ENCODE measurements at regions not wholly inside any gene's neighbourhood (a gene's known extent, or its start where the extent isn't known, plus 50 kb on each side); places are given as distances from the start of the nearest gene placed in this dataset.

- TF ChIP-seq CTCF (IDR thresholded peaks at IDR 0.05; ENCODE audit: low read depth, low read length), result no peak
- H3K9me3 ChIP-seq (ENCODE audit: low read depth), result no peaks in the 10 kb centered on the region
- no peaks in the 10 kb centered on the region for H3K4me1 ChIP-seq (ENCODE audit: low read depth)
- no peaks in the 10 kb centered on the region for H3K27me3 ChIP-seq
- no peak overlapping the region for H3K27ac ChIP-seq
- DNase-seq (ENCODE audit: low read depth in 1 of 2, low spot score in 1 of 2), result no peak
- H3K36me3 ChIP-seq, result no peaks in the 10 kb centered on the region
- H3K4me3 ChIP-seq, result no peak overlapping the region
These were observed 209.0 kb upstream of the RPS23 start for GRCh38 chr5:82487131-82487530.

- DNase-seq (ENCODE audit: low read depth in 1 of 2, low spot score in 1 of 2), result peak in 1 of 2 donors; percentile 34
- Histone ChIP-seq H3K4me1 (ENCODE audit: low read depth) (peaks cover 11% of the 10 kb centered on the region), H3K9me3 (ENCODE audit: low read depth) (no peaks in the 10 kb centered on the region), H3K4me3 (no peak overlapping the region), H3K27me3 (no peaks in the 10 kb centered on the region), H3K27ac (peak overlapping the region; percentile 39), H3K36me3 (no peaks in the 10 kb centered on the region)
- no peak for TF ChIP-seq CTCF (IDR thresholded peaks at IDR 0.05; ENCODE audit: low read depth, low read length)
These were observed 202.2 kb upstream of the RPS23 start for GRCh38 chr5:82480331-82480730.

GRCh38 chr5:82476155-82476554, 198.0 kb upstream of the RPS23 start:
- no peak for DNase-seq (ENCODE audit: low read depth in 1 of 2, low spot score in 1 of 2)
- Histone ChIP-seq H3K27ac (no peak overlapping the region), H3K4me3 (no peak overlapping the region), H3K36me3 (no peaks in the 10 kb centered on the region), H3K27me3 (no peaks in the 10 kb centered on the region), H3K4me1 (ENCODE audit: low read depth) (peaks cover 11% of the 10 kb centered on the region), H3K9me3 (ENCODE audit: low read depth) (no peaks in the 10 kb centered on the region)
- no peak for TF ChIP-seq CTCF (IDR thresholded peaks at IDR 0.05; ENCODE audit: low read depth, low read length)

GRCh38 chr5:82473262-82473661, 195.1 kb upstream of the RPS23 start:
- no peaks in the 10 kb centered on the region for H3K9me3 ChIP-seq (ENCODE audit: low read depth)
- H3K27me3 ChIP-seq, result no peaks in the 10 kb centered on the region
- H3K36me3 ChIP-seq, result no peaks in the 10 kb centered on the region
- H3K27ac ChIP-seq, result no peak overlapping the region
- peaks cover 12% of the 10 kb centered on the region for H3K4me1 ChIP-seq (ENCODE audit: low read depth)
- no peak for DNase-seq (ENCODE audit: low read depth in 1 of 2, low spot score in 1 of 2)
- H3K4me3 ChIP-seq, result no peak overlapping the region
- no peak for TF ChIP-seq CTCF (IDR thresholded peaks at IDR 0.05; ENCODE audit: low read depth, low read length)

GRCh38 chr5:82470185-82470994, 192.2 kb upstream of the RPS23 start:
- no peaks in the 10 kb centered on the region for H3K36me3 ChIP-seq
- H3K27me3 ChIP-seq, result no peaks in the 10 kb centered on the region
- peak in 1 of 2 donors; percentile 24 for DNase-seq (ENCODE audit: low read depth in 1 of 2, low spot score in 1 of 2)
- peaks cover 12% of the 10 kb centered on the region for H3K4me1 ChIP-seq (ENCODE audit: low read depth)
- no peak overlapping the region for H3K4me3 ChIP-seq
- TF ChIP-seq CTCF (IDR thresholded peaks at IDR 0.05; ENCODE audit: low read depth, low read length), result no peak
- no peaks in the 10 kb centered on the region for H3K9me3 ChIP-seq (ENCODE audit: low read depth)
- peak overlapping the region; percentile 66 for H3K27ac ChIP-seq

Data from cardiac muscle cell (in vitro differentiated cells and primary cell).